Right ventricle myocardium inferior (tissue), 1 donor: ENCODE measurements at regions not wholly inside any gene's neighbourhood (a gene's known extent, or its start where the extent isn't known, plus 50 kb on each side); places are given as distances from the start of the nearest gene placed in this dataset.
A peak's percentile ranks its signal among the peaks of the same experiment; 100 is the strongest.

Experiments
- ATAC-seq: fragments of 200-7000 bp; cut with Tn5 transposase; one replicate; pipeline ENCODE4 v1.9.1; 2020; ENCODE audit warnings: mild to moderate bottlenecking, moderate library complexity
- DNase-seq: peaks from one replicate; pipeline ENCODE4 v3.0.0; 2021; ENCODE audit errors: missing footprints
- intact Hi-C: fragments of 100-400 bp; cut with DNase I; formaldehyde crosslinking; loops from one replicate; pipeline ENCODE4 v1.11.0; 2022
- donor health status: DM: no; HTN: yes; CAD: no; lungs with severe emphysema.

GRCh38 chr2:156031121-156031520, 301.4 kb downstream of the NR4A2 start:
- intact Hi-C loops: no loop called here
- ATAC-seq (no peak), DNase-seq (no peak)

GRCh38 chr2:156023229-156023869, 309.2 kb downstream of the NR4A2 start:
- no peak for ATAC-seq
- no peak for DNase-seq
- intact Hi-C loops: no loop called here

GRCh38 chr2:156021146-156022040, 311.1 kb downstream of the NR4A2 start:
- no peak for ATAC-seq
- intact Hi-C loops: no loop called here
- DNase-seq: no peak

GRCh38 chr2:156019341-156019740, 313.2 kb downstream of the NR4A2 start:
- no peak for ATAC-seq
- intact Hi-C loops: no loop called here

GRCh38 chr2:156017341-156017885, 315.1 kb downstream of the NR4A2 start:
- no peak for DNase-seq
- no peak for ATAC-seq
- intact Hi-C loops: no loop called here

More at GRCh38 chr2:156019341-156019740, 313.2 kb downstream of the NR4A2 start:
- DNase-seq: no peak

GRCh38 chr2:156009293-156009692, 323.2 kb downstream of the NR4A2 start:
- ATAC-seq (no peak), DNase-seq (no peak)
- intact Hi-C loops: no loop called here

- intact Hi-C loops: no loop called here
- DNase-seq (peak; percentile 64), ATAC-seq (no peak)
These were observed 325.6 kb downstream of the NR4A2 start for GRCh38 chr2:156006721-156007618.

- ATAC-seq (no peak), DNase-seq (peak; percentile 21)
- intact Hi-C loops: no loop called here
These were observed 326.4 kb downstream of the NR4A2 start for GRCh38 chr2:156005999-156006712.

- intact Hi-C loops: no loop called here
- no peak for ATAC-seq
These were observed 327.0 kb downstream of the NR4A2 start for GRCh38 chr2:156005531-156005930.

GRCh38 chr2:156004459-156004858, 328.1 kb downstream of the NR4A2 start:
- no peak for ATAC-seq

More at GRCh38 chr2:156005531-156005930, 327.0 kb downstream of the NR4A2 start:
- DNase-seq: peak; percentile 11

GRCh38 chr2:156003780-156004179, 328.7 kb downstream of the NR4A2 start:
- no peak for ATAC-seq
- no peak for DNase-seq
- intact Hi-C loops: no loop called here

More at GRCh38 chr2:156004459-156004858, 328.1 kb downstream of the NR4A2 start:
- intact Hi-C loops: no loop called here
- DNase-seq: no peak

GRCh38 chr2:156001851-156002250, 330.7 kb downstream of the NR4A2 start:
- intact Hi-C loops: no loop called here
- ATAC-seq (no peak), DNase-seq (no peak)

GRCh38 chr2:155997538-155997937, 335.0 kb downstream of the NR4A2 start:
- no peak for DNase-seq
- ATAC-seq: no peak
- intact Hi-C loops: no loop called here

GRCh38 chr2:155994315-155994714, 338.2 kb downstream of the NR4A2 start:
- ATAC-seq (no peak), DNase-seq (no peak)
- intact Hi-C loops: no loop called here

GRCh38 chr2:155983845-155984244, 348.7 kb downstream of the NR4A2 start:
- DNase-seq (no peak), ATAC-seq (no peak)
- intact Hi-C loops: no loop called here

GRCh38 chr2:155982135-155982534, 350.4 kb downstream of the NR4A2 start:
- intact Hi-C loops: no loop called here
- no peak for ATAC-seq

GRCh38 chr2:155980941-155981560, 351.5 kb downstream of the NR4A2 start:
- intact Hi-C loops: no loop called here
- DNase-seq: no peak
- ATAC-seq: no peak

More at GRCh38 chr2:155982135-155982534, 350.4 kb downstream of the NR4A2 start:
- DNase-seq: no peak

- no peak for DNase-seq
- no peak for ATAC-seq
- intact Hi-C loops: no loop called here
These were observed 356.8 kb downstream of the NR4A2 start for GRCh38 chr2:155975734-155976133.
